ENCODE measurements at regions not wholly inside any gene's neighbourhood (a gene's known extent, or its start where the extent isn't known, plus 50 kb on each side); places are given as distances from the start of the nearest gene placed in this dataset.

- peaks cover 4 to 29% (median 10%) of the 10 kb centered on the region in 3 donors for H3K4me1 ChIP-seq (ENCODE audit: control insufficient read depth in 2 of 3, insufficient read depth in 2 of 3, low read depth in 1 of 3, low read length in 3 of 3)
- DNase-seq (no peak), FAIRE-seq (no peak)
- no peaks in the 10 kb centered on the region for H3K27me3 ChIP-seq (ENCODE audit: control insufficient read depth, insufficient read depth, low read length)
- no peak overlapping the region for H3K27ac ChIP-seq (ENCODE audit: low read depth in 2 of 2, low read length in 2 of 2)
- no peak for TF ChIP-seq CTCF (IDR thresholded peaks at IDR 0.05; ENCODE audit: borderline replicate concordance, extremely low read depth, insufficient read depth)
- no peaks in the 10 kb centered on the region for H3K36me3 ChIP-seq (ENCODE audit: control insufficient read depth in 2 of 3, insufficient read depth in 3 of 3, low read length in 3 of 3)
- no peak overlapping the region for H3K4me3 ChIP-seq (ENCODE audit: low read length in 3 of 3)
- intact Hi-C loops (cut with DNase I) = no loop called here
- no peak overlapping the region for H3K9ac ChIP-seq (ENCODE audit: low read length in 3 of 3)
- no peaks in the 10 kb centered on the region for H3K9me3 ChIP-seq (ENCODE audit: control insufficient read depth in 2 of 3, insufficient read depth in 1 of 3, low read length in 3 of 3)
Measured at GRCh38 chr21:15439726-15440125, 290.1 kb upstream of the USP25 start.

DNA sequence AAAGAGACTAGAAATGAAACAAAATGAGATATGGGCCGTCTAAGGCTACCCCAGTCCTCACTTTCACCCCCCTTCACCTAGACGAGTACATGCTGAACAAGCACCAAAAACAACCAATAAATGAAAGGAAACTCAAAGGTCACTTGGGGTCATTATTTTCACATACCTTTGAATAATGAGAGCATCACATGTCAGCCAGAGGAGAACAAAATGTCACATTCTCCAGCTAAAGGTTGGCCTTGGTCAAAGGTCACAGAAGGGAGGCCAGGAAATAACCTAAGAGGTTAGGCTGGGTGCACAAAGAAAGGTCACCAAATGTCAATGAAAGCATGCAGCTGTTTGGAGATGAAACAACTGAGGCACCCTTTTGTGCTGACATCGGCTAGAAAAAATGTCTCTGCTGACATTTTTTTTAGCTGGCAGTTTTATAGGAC lies 288.7 kb upstream of the USP25 start:
- DNase-seq (peak in 4 of 5 donors; percentile 21 to 74 (median 54)), FAIRE-seq (no peak)
- intact Hi-C loops (cut with DNase I) = no loop called here

DNA sequence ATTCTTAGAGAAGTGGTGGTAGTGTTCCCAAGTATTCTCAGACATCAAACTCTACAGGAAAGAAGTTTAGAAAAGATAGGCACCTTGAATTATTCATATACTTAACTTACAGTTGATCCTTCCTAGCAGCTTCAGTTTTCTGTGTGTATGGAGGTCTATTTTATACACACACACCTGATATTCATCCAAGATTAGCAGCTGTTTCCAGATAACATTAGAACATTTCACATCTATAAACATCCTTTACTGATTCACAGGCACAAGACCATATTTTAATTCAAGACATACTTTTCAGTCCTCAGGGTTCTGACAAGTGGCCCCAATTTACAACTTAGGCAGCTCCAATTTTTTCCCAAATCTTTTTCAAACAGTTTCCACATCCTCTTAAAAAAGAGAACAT lies 287.8 kb upstream of the USP25 start:
- TF ChIP-seq CTCF (IDR thresholded peaks at IDR 0.05; ENCODE audit: borderline replicate concordance, extremely low read depth, insufficient read depth) = no peak
- Histone ChIP-seq H3K27me3 (ENCODE audit: control insufficient read depth, insufficient read depth, low read length) (no peaks in the 10 kb centered on the region), H3K9me3 (ENCODE audit: control insufficient read depth in 2 of 3, insufficient read depth in 1 of 3, low read length in 3 of 3) (no peaks in the 10 kb centered on the region), H3K9ac (ENCODE audit: low read length in 3 of 3) (no peak overlapping the region), H3K27ac (ENCODE audit: low read depth in 2 of 2, low read length in 2 of 2) (no peak overlapping the region), H3K4me3 (ENCODE audit: low read length in 3 of 3) (no peak overlapping the region), H3K36me3 (ENCODE audit: control insufficient read depth in 2 of 3, insufficient read depth in 3 of 3, low read length in 3 of 3) (no peaks in the 10 kb centered on the region), H3K4me1 (ENCODE audit: control insufficient read depth in 2 of 3, insufficient read depth in 2 of 3, low read depth in 1 of 3, low read length in 3 of 3) (peaks cover 4 to 41% (median 13%) of the 10 kb centered on the region in 3 donors)
- FAIRE-seq (no peak), DNase-seq (no peak)
- intact Hi-C loops (cut with DNase I) = no loop called here

More for the DNA sequence above, 288.7 kb upstream of the USP25 start:
- Histone ChIP-seq H3K27me3 (ENCODE audit: control insufficient read depth, insufficient read depth, low read length) (no peaks in the 10 kb centered on the region), H3K9ac (ENCODE audit: low read length in 3 of 3) (no peak overlapping the region), H3K4me3 (ENCODE audit: low read length in 3 of 3) (peak overlapping the region in 1 of 3 donors; percentile 35), H3K4me1 (ENCODE audit: control insufficient read depth in 2 of 3, insufficient read depth in 2 of 3, low read depth in 1 of 3, low read length in 3 of 3) (peaks cover 4 to 39% (median 12%) of the 10 kb centered on the region in 3 donors), H3K36me3 (ENCODE audit: control insufficient read depth in 2 of 3, insufficient read depth in 3 of 3, low read length in 3 of 3) (no peaks in the 10 kb centered on the region), H3K9me3 (ENCODE audit: control insufficient read depth in 2 of 3, insufficient read depth in 1 of 3, low read length in 3 of 3) (no peaks in the 10 kb centered on the region), H3K27ac (ENCODE audit: low read depth in 2 of 2, low read length in 2 of 2) (peak overlapping the region; percentile 33 to 40)
- no peak for TF ChIP-seq CTCF (IDR thresholded peaks at IDR 0.05; ENCODE audit: borderline replicate concordance, extremely low read depth, insufficient read depth)

Data from kidney (tissue), 13 donors.